H9 (cell line): ENCODE measurements at regions not wholly inside any gene's neighbourhood (a gene's known extent, or its start where the extent isn't known, plus 50 kb on each side); places are given as distances from the start of the nearest gene placed in this dataset.

Experiments used
- DNase-seq: peaks from one replicate; pipeline ENCODE4 v3.0.0-alpha.2; 2017
- H2AFZ ChIP-seq: one replicate; pipeline ENCODE4 v1.6.1; 2013; ENCODE audit warnings: mild to moderate bottlenecking, low read length, control low read depth, moderate library complexity
- H2AK5ac ChIP-seq: 2 replicates; pipeline ENCODE4 v1.6.1; 2013; ENCODE audit warnings: low read length, control low read depth, mixed read lengths; ENCODE audit not compliant: insufficient read length
- H2BK120ac ChIP-seq: one replicate; pipeline ENCODE4 v1.6.1; 2013; ENCODE audit warnings: low read depth, mild to moderate bottlenecking, low read length, control low read depth, inconsistent platforms; ENCODE audit not compliant: poor library complexity, severe bottlenecking
- H2BK12ac ChIP-seq: 2 replicates; pipeline ENCODE4 v1.6.1; 2013; ENCODE audit warnings: low read length, control low read depth, mixed read lengths, low read depth; ENCODE audit not compliant: insufficient read length
- H2BK15ac ChIP-seq: 2 replicates; pipeline ENCODE4 v1.6.1; 2013; ENCODE audit warnings: low read depth, low read length, control low read depth
- H2BK20ac ChIP-seq: one replicate; pipeline ENCODE4 v1.6.1; 2013; ENCODE audit warnings: low read depth, mild to moderate bottlenecking, low read length, control low read depth, inconsistent platforms; ENCODE audit not compliant: poor library complexity, severe bottlenecking
- H2BK5ac ChIP-seq: 2 replicates; pipeline ENCODE4 v1.6.1; 2013; ENCODE audit warnings: low read length, control low read depth, mixed read lengths; ENCODE audit not compliant: insufficient read length
- H3K14ac ChIP-seq: 2 replicates; pipeline ENCODE4 v1.6.1; 2013; ENCODE audit warnings: low read length, control low read depth; ENCODE audit not compliant: insufficient read depth
- H3K18ac ChIP-seq: 2 replicates; pipeline ENCODE4 v1.6.1; 2013; ENCODE audit warnings: low read depth, mild to moderate bottlenecking, mixed read lengths, low read length, control low read depth; ENCODE audit not compliant: insufficient read length
- H3K23ac ChIP-seq: 2 replicates; pipeline ENCODE4 v1.6.1; 2013; ENCODE audit warnings: low read length, control low read depth, mixed read lengths, low read depth; ENCODE audit not compliant: insufficient read length
- H3K23me2 ChIP-seq: 2 replicates; pipeline ENCODE4 v1.6.1; 2013; ENCODE audit warnings: low read depth, mild to moderate bottlenecking, mixed read lengths, low read length, control low read depth; ENCODE audit not compliant: insufficient read length, poor library complexity, severe bottlenecking
- H3K27ac ChIP-seq: 2 replicates; pipeline ENCODE4 v1.5.1; 2013; ENCODE audit warnings: low read length, control low read depth, mixed read lengths, low read depth; ENCODE audit not compliant: insufficient read length
- H3K27me3 ChIP-seq: 2 replicates; pipeline ENCODE4 v1.6.1; 2013; ENCODE audit warnings: low read length, control low read depth, inconsistent platforms; ENCODE audit not compliant: insufficient read depth
- H3K4ac ChIP-seq: 2 replicates; pipeline ENCODE4 v1.6.1; 2013; ENCODE audit warnings: low read depth, mild to moderate bottlenecking, control low read depth, inconsistent platforms, low read length, moderate library complexity
- H3K4me1 ChIP-seq: 2 replicates; pipeline ENCODE4 v1.6.1; 2013; ENCODE audit warnings: low read length, control low read depth, inconsistent platforms; ENCODE audit not compliant: insufficient read depth
- H3K4me2 ChIP-seq: 2 replicates; pipeline ENCODE4 v1.6.1; 2013; ENCODE audit warnings: low read length, control low read depth, mixed read lengths; ENCODE audit not compliant: insufficient read length, insufficient read depth
- H3K56ac ChIP-seq: 2 replicates; pipeline ENCODE4 v1.6.1; 2013; ENCODE audit warnings: low read depth, mild to moderate bottlenecking, mixed read lengths, low read length, control low read depth; ENCODE audit not compliant: insufficient read length
- H3K79me1 ChIP-seq: 2 replicates; pipeline ENCODE4 v1.6.1; 2013; ENCODE audit warnings: low read depth, mild to moderate bottlenecking, moderate library complexity, low read length, control low read depth, inconsistent platforms; ENCODE audit not compliant: insufficient read depth, poor library complexity, severe bottlenecking
- H3K79me2 ChIP-seq: 2 replicates; pipeline ENCODE4 v1.6.1; 2013; ENCODE audit warnings: low read length, control low read depth, inconsistent platforms; ENCODE audit not compliant: insufficient read depth
- H3K9ac ChIP-seq: 2 replicates; pipeline ENCODE4 v1.6.1; 2013; ENCODE audit warnings: low read length, control low read depth, mixed read lengths; ENCODE audit not compliant: insufficient read length; ENCODE audit errors: extremely low read depth
- H3K9me3 ChIP-seq: one replicate; pipeline ENCODE4 v1.6.1; 2013; ENCODE audit warnings: low read depth, low read length, inconsistent platforms; ENCODE audit not compliant: control insufficient read depth
- H3T11ph ChIP-seq: one replicate; pipeline ENCODE4 v1.6.1; 2013; ENCODE audit warnings: mild to moderate bottlenecking, low read length, control low read depth, inconsistent platforms
- H4K20me1 ChIP-seq: one replicate; pipeline ENCODE4 v1.6.1; 2013; ENCODE audit not compliant: control insufficient read depth, insufficient read length, insufficient read depth
- H4K5ac ChIP-seq: 2 replicates; pipeline ENCODE4 v1.6.1; 2013; ENCODE audit warnings: low read depth, mild to moderate bottlenecking, mixed read lengths, low read length, control low read depth; ENCODE audit not compliant: insufficient read length
- H4K8ac ChIP-seq: replicated peaks from 2 replicates; pipeline ENCODE4 v1.6.1; 2013; ENCODE audit warnings: low read length, control low read depth, mixed read lengths, low read depth; ENCODE audit not compliant: insufficient read length
- H4K91ac ChIP-seq: 2 replicates; pipeline ENCODE4 v1.6.1; 2013; ENCODE audit warnings: low read depth, mild to moderate bottlenecking, moderate library complexity, mixed read lengths, low read length, control low read depth; ENCODE audit not compliant: insufficient read length
- H3K27ac Mint-ChIP-seq, 3 experiments: 2 replicates in 2 of 3; 3 replicates in 1 of 3; pipeline ENCODE4 v1.8.0; 2020 to 2021; ENCODE audit warnings: mixed read lengths in 3 of 3, mild to moderate bottlenecking in 1 of 3, moderate library complexity in 1 of 3
- H3K27me3 Mint-ChIP-seq: 2 replicates; pipeline ENCODE4 v1.8.0; 2021; ENCODE audit warnings: low read depth, mild to moderate bottlenecking, moderate library complexity, mixed read lengths
- H3K36me3 Mint-ChIP-seq, 3 experiments: 2 replicates in 2 of 3; 3 replicates in 1 of 3; pipeline ENCODE4 v1.8.0; 2020 to 2021; ENCODE audit warnings: low read depth in 3 of 3, mixed read lengths in 3 of 3; ENCODE audit not compliant: insufficient read depth in 1 of 3
- H3K4me1 Mint-ChIP-seq, 2 experiments: 2 replicates each; pipeline ENCODE4 v1.8.0; 2020; ENCODE audit warnings: mixed read lengths in 2 of 2
- H3K4me3 Mint-ChIP-seq, 2 experiments: 2 replicates in 1 of 2; 3 replicates in 1 of 2; pipeline ENCODE4 v1.8.0; 2020 to 2021; ENCODE audit warnings: mild to moderate bottlenecking in 2 of 2, mixed read lengths in 2 of 2, moderate library complexity in 1 of 2
- H3K9me3 Mint-ChIP-seq, 2 experiments: 2 replicates in 1 of 2; 3 replicates in 1 of 2; pipeline ENCODE4 v1.8.0; 2020; ENCODE audit warnings: mild to moderate bottlenecking in 2 of 2, mixed read lengths in 2 of 2, moderate library complexity in 1 of 2
- CTCF ChIP-seq: fragments of 200-600 bp; sonication (generic); conservative IDR thresholded peaks from 3 replicates; pipeline ENCODE4 v1.8.0; 2021; ENCODE audit warnings: antibody characterized with exemption, mild to moderate bottlenecking
- WGBS: extraction: QIAGEN DNeasy Blood & Tissue Kit; methylation state at CpG from one replicate; pipeline ENCODE4 v1.1.7; 2013; ENCODE audit warnings: missing lambda C conversion rate, low lambda C conversion rate, mixed read lengths; ENCODE audit not compliant: insufficient read length; ENCODE audit errors: extremely low coverage; 5-methylcytosine and 5-hydroxymethylcytosine counted together

- TF ChIP-seq CTCF, result no peak
- no peak overlapping the region for H2BK120ac ChIP-seq
- H3K23me2 ChIP-seq, result no peaks in the 10 kb centered on the region
- H2AFZ ChIP-seq, result no peak overlapping the region
- no peak overlapping the region for H3K27ac ChIP-seq
- H3K4me1 ChIP-seq, result no peaks in the 10 kb centered on the region
- no CpG with 5 or more reads among the region's 5 CpGs for WGBS
- no peaks in the 10 kb centered on the region for H3K79me1 ChIP-seq
- H3K27me3 ChIP-seq, result no peaks in the 10 kb centered on the region
- no peak overlapping the region for H3K27ac Mint-ChIP-seq
- H2BK15ac ChIP-seq, result no peak overlapping the region
- H3K36me3 Mint-ChIP-seq, result no peaks in the 10 kb centered on the region
- no peak overlapping the region for H2BK20ac ChIP-seq
- peaks cover 2 to 6% of the 10 kb centered on the region in 2 experiments for H3K4me1 Mint-ChIP-seq
- H3T11ph ChIP-seq, result no peak overlapping the region
- no peak overlapping the region for H3K23ac ChIP-seq
- no peaks in the 10 kb centered on the region for H4K20me1 ChIP-seq
- H4K8ac ChIP-seq, result no peak overlapping the region
- H3K4ac ChIP-seq, result no peak overlapping the region
- DNase-seq, result no peak
- H3K9ac ChIP-seq, result no peak overlapping the region
- no peak overlapping the region for H3K14ac ChIP-seq
- no peaks in the 10 kb centered on the region for H3K9me3 ChIP-seq
- no peak overlapping the region for H2AK5ac ChIP-seq
- no peak overlapping the region for H3K18ac ChIP-seq
- H2BK5ac ChIP-seq, result no peak overlapping the region
- no peak overlapping the region for H3K56ac ChIP-seq
- no peak overlapping the region for H3K4me3 Mint-ChIP-seq
- no peak overlapping the region for H4K91ac ChIP-seq
- no peak overlapping the region for H2BK12ac ChIP-seq
- H3K4me2 ChIP-seq, result no peak overlapping the region
- no peaks in the 10 kb centered on the region for H3K27me3 Mint-ChIP-seq
- H3K9me3 Mint-ChIP-seq, result no peaks in the 10 kb centered on the region
- H3K79me2 ChIP-seq, result no peaks in the 10 kb centered on the region
- no peak overlapping the region for H4K5ac ChIP-seq
Measured at GRCh38 chr14:60566101-60566500, 57.2 kb downstream of the SIX6 start.
